Occipital lobe (tissue), 1 donor: ENCODE measurements at regions not wholly inside any gene's neighbourhood (a gene's known extent, or its start where the extent isn't known, plus 50 kb on each side); places are given as distances from the start of the nearest gene placed in this dataset.

ENCODE experiments used
- DNase-seq: peaks from one replicate; lab custom pipeline; 2025; lab: John Stamatoyannopoulos, UW

GRCh38 chr1:65486613-65487012 is 66.1 kb downstream of the LEPR start:
- DNase-seq: no peak

DNA sequence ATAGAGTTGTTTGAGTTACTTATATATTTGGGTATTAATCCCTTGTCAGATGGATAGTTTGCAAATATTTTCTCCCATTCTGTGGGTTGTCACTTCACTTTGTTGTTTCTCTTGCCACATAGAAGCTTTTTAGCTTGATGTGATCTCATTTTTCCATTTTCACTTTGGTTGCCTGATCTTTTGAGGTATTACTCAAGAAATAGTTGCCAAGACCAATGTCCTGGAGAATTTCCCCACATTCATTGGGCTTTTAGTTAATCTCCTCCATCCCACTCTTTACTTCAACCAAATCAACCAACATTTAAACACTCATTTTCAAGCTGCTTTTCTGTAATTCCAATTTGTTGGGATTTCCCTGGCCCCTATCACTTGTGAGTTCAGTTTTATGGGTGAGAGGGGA is 69.0 kb downstream of the LEPR start:
- DNase-seq: no peak

DNA sequence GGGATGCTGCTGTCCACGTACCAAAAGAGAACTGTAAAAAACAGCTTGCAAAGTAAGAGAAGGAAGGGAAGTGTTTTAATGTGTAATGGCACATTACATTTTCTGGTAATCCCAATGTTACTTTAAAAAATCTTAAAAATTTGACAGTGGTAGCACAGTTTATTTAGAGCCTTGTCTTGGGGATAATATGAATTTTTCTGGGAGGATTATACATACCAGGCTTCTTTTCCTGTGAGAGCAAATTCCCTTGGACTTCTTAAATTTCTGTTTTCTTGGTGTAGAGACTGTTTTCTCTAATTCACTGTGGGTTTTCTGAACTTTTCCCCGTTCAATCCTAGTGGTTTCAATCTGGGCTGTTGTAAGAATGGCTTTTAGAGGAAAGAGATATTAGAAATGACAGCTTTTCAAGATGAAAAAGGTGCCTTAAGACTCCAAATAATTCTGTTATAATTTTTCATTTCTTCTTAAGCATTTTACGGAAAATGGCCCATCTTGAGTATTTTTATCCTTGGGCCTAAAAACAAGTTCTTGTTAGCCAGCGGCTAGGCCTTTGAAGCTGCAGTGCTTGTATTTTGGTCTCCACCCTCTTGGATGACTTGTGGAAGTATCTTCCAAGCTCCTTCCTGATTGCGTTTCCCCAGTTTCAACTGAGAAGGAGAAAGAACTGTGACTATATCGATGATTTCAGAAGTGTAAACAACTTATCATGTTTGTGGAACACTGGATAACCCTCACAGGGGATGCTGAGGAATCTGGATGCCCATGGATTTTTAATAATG is 70.0 kb downstream of the LEPR start:
- no peak for DNase-seq

DNA sequence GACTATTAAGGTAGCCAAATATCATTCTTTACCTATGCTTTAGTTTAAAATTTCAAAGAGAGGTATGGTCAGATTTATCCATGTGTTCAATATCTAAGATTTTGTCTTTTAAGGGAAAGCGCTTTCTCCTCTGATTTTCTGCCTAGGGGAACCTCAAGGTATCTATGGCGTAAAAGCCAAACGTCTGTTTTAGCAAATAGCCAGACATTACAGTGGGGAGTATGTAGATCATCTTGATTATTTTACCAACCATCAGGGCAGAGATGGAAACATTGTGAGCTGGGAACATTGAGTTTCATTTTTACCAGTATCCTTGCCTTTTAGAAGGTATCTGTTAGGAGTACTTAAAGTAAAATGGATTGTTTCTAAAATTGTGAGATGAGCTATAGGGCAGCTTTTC is 71.0 kb downstream of the LEPR start:
- no peak for DNase-seq

DNA sequence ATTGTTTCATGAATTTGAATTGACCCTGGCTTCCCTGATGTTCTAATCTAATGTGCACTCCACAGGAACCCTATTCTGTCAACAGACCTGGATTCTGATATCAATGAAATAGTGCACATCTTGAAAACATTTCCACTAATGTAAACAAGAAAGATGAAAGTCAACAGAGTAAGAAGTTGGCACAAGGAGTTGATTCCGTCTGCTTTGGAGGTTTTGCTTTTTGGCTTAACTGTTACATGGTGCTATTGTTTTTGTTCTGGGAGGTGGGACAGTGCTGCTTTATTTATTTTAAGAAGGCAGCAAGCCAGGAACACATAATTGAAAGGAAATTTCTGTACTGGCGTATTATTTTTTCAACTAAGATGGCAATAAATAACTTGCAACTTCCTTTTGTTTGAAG is 73.3 kb downstream of the LEPR start:
- DNase-seq: no peak

- DNase-seq: no peak
These were observed 74.2 kb downstream of the LEPR start for GRCh38 chr1:65494671-65495070.

GRCh38 chr1:65495137-65495536 is 74.7 kb downstream of the LEPR start:
- DNase-seq: no peak

DNA sequence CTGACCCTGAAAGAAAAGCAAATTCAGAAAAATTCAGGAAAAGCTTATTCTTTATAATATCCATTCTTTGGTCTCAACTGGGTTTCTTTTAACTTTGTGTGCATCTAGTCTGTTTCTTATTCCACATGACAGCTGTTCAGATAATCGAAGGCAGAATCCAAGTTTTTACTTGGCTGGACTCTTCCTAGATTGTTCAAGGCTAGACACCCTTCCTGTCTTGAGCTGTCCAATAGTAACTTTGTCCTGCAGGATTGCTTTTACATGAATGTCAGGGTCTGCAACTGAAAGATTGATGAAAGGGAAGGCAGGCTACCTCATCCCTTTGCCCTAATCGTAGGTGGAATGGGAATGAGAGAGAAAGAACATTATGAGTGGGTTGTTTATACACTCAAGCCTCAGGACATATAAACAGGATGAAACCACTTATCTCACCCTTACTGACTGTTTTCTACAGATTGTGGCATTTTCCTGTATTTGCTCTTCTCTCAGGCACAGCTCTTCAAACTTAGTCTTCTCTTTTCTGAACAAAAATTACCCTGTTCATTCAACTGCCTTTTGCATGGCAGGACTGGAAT is 76.9 kb downstream of the LEPR start:
- no peak for DNase-seq

- DNase-seq: no peak
These were observed 83.0 kb downstream of the LEPR start for GRCh38 chr1:65503427-65503826.

DNA sequence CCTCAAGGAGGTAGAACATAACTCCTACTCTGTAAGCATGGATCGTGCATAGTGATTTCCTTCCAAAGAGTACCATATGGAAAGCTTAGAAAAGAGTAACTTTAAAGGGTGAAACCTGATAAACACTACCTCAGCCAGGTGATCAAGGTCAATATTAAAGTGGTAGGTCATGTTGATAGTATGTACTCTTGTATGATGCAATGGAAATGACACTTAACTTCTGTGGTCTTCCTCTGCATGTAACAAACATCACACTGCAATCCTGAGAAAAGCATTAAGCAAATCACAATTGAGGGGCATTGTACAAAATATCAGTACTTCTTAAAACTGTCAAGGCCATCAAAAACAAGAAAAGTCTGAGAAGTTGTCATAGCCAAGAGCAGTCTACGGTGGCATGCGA is 83.8 kb downstream of the LEPR start:
- no peak for DNase-seq

DNA sequence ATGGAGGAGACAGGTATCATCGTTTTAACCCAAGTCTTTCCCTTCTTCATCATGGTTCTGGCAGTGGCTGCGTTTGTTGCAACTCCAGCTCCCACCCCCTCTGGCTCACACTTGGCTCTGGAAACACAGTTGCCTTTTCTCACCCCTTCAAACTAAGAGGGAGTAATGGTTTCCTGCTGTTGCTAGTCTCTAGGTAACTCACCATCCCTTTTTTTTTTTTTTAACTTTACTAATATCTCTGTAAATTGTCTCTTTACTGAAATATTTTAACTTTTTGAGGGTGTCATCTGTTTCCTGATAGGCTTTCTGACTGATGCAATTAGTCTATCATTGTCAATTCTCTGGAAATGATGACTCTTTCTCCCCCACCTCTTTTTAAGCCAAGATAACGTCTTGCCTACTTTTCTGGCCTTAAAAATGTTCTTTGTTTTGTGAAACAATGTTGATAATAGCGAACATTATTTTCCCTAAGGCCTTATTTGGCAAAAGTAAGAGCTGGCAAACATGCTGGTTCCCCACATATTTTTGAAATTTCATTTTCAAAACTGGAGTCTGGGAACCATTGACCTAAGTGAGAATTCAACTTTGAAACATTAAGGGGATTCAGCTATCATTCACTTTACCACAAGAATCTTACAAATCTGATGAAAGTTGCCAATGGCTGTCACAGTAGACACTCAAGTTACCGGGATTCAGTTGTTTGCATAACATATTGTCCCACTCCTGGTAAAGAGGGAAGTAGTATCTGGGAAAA is 85.3 kb downstream of the LEPR start:
- no peak for DNase-seq

- DNase-seq: no peak
These were observed 87.6 kb downstream of the LEPR start for GRCh38 chr1:65508051-65508450.

- no peak for DNase-seq
These were observed 89.6 kb downstream of the LEPR start for GRCh38 chr1:65509912-65510680.

DNA sequence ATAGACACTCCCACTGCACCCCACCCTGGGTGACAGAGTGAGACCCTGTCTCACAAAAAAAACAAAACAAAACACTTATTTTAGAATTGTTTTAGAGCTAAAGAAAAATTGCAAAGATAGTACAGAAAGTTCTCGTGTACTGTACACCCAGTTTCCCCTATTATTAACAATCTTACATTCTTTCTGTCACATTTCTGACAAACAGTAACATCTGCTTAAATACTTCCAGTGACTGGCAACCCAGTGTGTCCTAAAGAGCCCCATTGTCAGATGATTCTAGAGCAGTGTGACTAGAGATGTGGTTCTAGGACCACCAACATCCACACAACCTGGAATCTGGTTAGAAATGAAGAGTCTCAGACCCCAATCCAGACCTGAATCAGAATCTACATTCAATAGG is 90.5 kb downstream of the LEPR start:
- no peak for DNase-seq

- no peak for DNase-seq
These were observed 91.9 kb downstream of the LEPR start for GRCh38 chr1:65512383-65512782.

DNA sequence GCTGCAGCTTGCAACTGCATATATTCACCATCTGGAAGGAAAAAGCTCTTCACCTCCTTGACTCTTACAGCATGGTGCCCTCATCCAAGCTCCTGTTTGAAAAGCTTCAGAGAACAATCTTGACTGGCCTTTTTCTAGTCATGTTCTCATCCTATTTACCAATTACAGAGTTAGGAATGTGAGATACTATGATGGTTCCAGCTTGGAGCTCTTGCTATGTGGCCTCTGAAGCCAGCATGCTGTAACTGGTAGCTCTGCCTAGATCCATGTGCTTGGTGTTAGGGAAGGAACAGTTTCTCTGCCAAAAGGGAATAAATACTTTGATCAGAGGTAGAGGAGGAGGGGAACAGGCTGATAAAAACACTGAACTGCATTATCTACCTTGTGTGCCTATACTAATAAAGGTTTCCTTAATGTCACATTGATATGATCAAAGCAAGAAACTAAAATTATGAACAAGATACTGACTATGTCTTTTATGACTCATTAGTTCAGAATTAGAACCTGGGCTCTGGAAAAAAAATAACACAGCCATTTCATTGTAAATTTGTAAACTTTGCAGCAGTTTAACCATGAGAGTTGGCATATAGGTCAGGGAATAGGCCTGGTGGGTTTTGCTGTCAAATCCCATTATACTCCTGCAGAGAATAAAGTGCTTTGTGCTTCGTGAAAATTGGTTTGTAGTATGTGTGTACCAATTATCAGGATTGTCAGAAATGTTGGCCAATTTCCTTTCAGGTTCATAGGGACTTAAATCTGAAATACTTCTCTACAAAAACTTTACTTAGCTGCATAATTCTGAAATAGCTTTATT is 92.7 kb downstream of the LEPR start:
- no peak for DNase-seq

GRCh38 chr1:65514041-65514440 is 93.6 kb downstream of the LEPR start:
- DNase-seq: no peak

GRCh38 chr1:65524931-65525265 is 104.4 kb downstream of the LEPR start:
- DNase-seq: no peak

DNA sequence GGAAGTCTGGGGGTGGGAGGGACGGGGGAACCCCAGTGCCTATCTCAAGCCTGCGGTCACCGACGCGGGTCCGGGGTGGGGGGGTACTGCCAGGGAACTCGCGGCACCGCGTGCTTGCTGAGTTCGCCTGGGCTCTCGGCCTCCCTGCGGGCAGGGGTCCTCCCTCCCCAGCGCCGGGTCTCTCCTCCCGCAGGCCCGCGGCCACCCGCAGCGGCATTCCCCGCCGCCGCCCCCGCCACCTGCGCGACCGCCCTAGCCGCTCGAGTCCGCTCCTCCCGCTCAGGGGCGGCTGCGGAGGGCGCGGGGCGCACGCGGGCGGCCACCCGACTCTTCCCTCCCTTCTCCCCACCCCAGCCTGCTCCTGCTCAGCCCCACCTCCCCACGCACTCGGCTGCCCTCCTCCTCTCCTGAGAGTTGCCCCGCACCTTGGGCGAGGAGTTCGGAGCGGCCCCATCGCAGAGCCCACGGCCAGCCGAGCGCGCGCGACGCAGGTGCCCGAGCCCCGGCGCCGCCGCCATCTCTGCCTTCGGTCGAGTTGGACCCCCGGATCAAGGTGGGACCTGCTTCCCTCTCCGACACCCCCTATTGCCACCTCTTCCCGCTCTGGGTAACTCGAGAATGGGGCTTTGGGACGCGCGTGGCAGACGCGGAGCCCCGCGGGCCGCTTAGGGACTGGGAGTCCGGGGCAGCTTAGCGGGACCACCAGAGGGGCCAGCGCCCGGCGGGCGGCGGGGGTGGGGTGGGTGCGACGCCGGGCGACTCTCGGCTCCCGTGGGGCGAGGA is 105.0 kb downstream of the LEPR start:
- DNase-seq: no peak

DNA sequence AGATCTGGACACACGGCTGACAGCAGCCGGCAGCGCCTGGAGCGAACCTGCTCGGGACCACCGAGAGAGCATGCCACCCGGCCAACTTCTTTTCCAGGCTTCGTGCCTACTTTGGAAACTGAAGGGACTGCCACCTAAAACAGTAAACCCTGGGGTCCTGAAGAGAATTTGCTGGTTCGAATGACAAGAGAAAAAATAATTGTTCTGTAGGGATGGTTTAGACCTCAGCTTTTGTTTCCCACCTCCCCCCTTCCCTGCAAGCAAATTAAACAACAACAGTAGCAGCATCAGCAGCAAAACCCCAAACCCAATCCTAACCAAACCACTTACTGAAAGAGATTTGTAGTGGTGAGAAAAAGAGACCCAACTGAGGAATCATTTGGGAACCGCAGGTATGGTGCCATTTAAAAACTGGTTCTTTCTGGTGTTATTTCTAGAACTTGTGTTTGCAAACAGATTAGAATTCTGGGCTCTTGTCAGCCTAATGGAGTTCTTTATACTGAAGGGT is 105.6 kb downstream of the LEPR start:
- no peak for DNase-seq
